H9 (cell line): ENCODE measurements at regions not wholly inside any gene's neighbourhood (a gene's known extent, or its start where the extent isn't known, plus 50 kb on each side); places are given as distances from the start of the nearest gene placed in this dataset.
"Not testable (repeated sequence)": the region's sequence is repeated elsewhere in the genome, so short reads cannot be mapped to it uniquely, and the experiment has no call there.

Experiments used
- DNase-seq: peaks from one replicate; pipeline ENCODE4 v3.0.0-alpha.2; 2017
- H2AFZ ChIP-seq: one replicate; pipeline ENCODE4 v1.6.1; 2013; ENCODE audit warnings: mild to moderate bottlenecking, low read length, control low read depth, moderate library complexity
- H2AK5ac ChIP-seq: 2 replicates; pipeline ENCODE4 v1.6.1; 2013; ENCODE audit warnings: low read length, control low read depth, mixed read lengths; ENCODE audit not compliant: insufficient read length
- H2BK120ac ChIP-seq: one replicate; pipeline ENCODE4 v1.6.1; 2013; ENCODE audit warnings: low read depth, mild to moderate bottlenecking, low read length, control low read depth, inconsistent platforms; ENCODE audit not compliant: poor library complexity, severe bottlenecking
- H2BK12ac ChIP-seq: 2 replicates; pipeline ENCODE4 v1.6.1; 2013; ENCODE audit warnings: low read length, control low read depth, mixed read lengths, low read depth; ENCODE audit not compliant: insufficient read length
- H2BK15ac ChIP-seq: 2 replicates; pipeline ENCODE4 v1.6.1; 2013; ENCODE audit warnings: low read depth, low read length, control low read depth
- H2BK20ac ChIP-seq: one replicate; pipeline ENCODE4 v1.6.1; 2013; ENCODE audit warnings: low read depth, mild to moderate bottlenecking, low read length, control low read depth, inconsistent platforms; ENCODE audit not compliant: poor library complexity, severe bottlenecking
- H2BK5ac ChIP-seq: 2 replicates; pipeline ENCODE4 v1.6.1; 2013; ENCODE audit warnings: low read length, control low read depth, mixed read lengths; ENCODE audit not compliant: insufficient read length
- H3K14ac ChIP-seq: 2 replicates; pipeline ENCODE4 v1.6.1; 2013; ENCODE audit warnings: low read length, control low read depth; ENCODE audit not compliant: insufficient read depth
- H3K18ac ChIP-seq: 2 replicates; pipeline ENCODE4 v1.6.1; 2013; ENCODE audit warnings: low read depth, mild to moderate bottlenecking, mixed read lengths, low read length, control low read depth; ENCODE audit not compliant: insufficient read length
- H3K23ac ChIP-seq: 2 replicates; pipeline ENCODE4 v1.6.1; 2013; ENCODE audit warnings: low read length, control low read depth, mixed read lengths, low read depth; ENCODE audit not compliant: insufficient read length
- H3K23me2 ChIP-seq: 2 replicates; pipeline ENCODE4 v1.6.1; 2013; ENCODE audit warnings: low read depth, mild to moderate bottlenecking, mixed read lengths, low read length, control low read depth; ENCODE audit not compliant: insufficient read length, poor library complexity, severe bottlenecking
- H3K27ac ChIP-seq: 2 replicates; pipeline ENCODE4 v1.5.1; 2013; ENCODE audit warnings: low read length, control low read depth, mixed read lengths, low read depth; ENCODE audit not compliant: insufficient read length
- H3K27me3 ChIP-seq: 2 replicates; pipeline ENCODE4 v1.6.1; 2013; ENCODE audit warnings: low read length, control low read depth, inconsistent platforms; ENCODE audit not compliant: insufficient read depth
- H3K4ac ChIP-seq: 2 replicates; pipeline ENCODE4 v1.6.1; 2013; ENCODE audit warnings: low read depth, mild to moderate bottlenecking, control low read depth, inconsistent platforms, low read length, moderate library complexity
- H3K4me1 ChIP-seq: 2 replicates; pipeline ENCODE4 v1.6.1; 2013; ENCODE audit warnings: low read length, control low read depth, inconsistent platforms; ENCODE audit not compliant: insufficient read depth
- H3K4me2 ChIP-seq: 2 replicates; pipeline ENCODE4 v1.6.1; 2013; ENCODE audit warnings: low read length, control low read depth, mixed read lengths; ENCODE audit not compliant: insufficient read length, insufficient read depth
- H3K56ac ChIP-seq: 2 replicates; pipeline ENCODE4 v1.6.1; 2013; ENCODE audit warnings: low read depth, mild to moderate bottlenecking, mixed read lengths, low read length, control low read depth; ENCODE audit not compliant: insufficient read length
- H3K79me1 ChIP-seq: 2 replicates; pipeline ENCODE4 v1.6.1; 2013; ENCODE audit warnings: low read depth, mild to moderate bottlenecking, moderate library complexity, low read length, control low read depth, inconsistent platforms; ENCODE audit not compliant: insufficient read depth, poor library complexity, severe bottlenecking
- H3K79me2 ChIP-seq: 2 replicates; pipeline ENCODE4 v1.6.1; 2013; ENCODE audit warnings: low read length, control low read depth, inconsistent platforms; ENCODE audit not compliant: insufficient read depth
- H3K9ac ChIP-seq: 2 replicates; pipeline ENCODE4 v1.6.1; 2013; ENCODE audit warnings: low read length, control low read depth, mixed read lengths; ENCODE audit not compliant: insufficient read length; ENCODE audit errors: extremely low read depth
- H3K9me3 ChIP-seq: one replicate; pipeline ENCODE4 v1.6.1; 2013; ENCODE audit warnings: low read depth, low read length, inconsistent platforms; ENCODE audit not compliant: control insufficient read depth
- H3T11ph ChIP-seq: one replicate; pipeline ENCODE4 v1.6.1; 2013; ENCODE audit warnings: mild to moderate bottlenecking, low read length, control low read depth, inconsistent platforms
- H4K20me1 ChIP-seq: one replicate; pipeline ENCODE4 v1.6.1; 2013; ENCODE audit not compliant: control insufficient read depth, insufficient read length, insufficient read depth
- H4K5ac ChIP-seq: 2 replicates; pipeline ENCODE4 v1.6.1; 2013; ENCODE audit warnings: low read depth, mild to moderate bottlenecking, mixed read lengths, low read length, control low read depth; ENCODE audit not compliant: insufficient read length
- H4K8ac ChIP-seq: replicated peaks from 2 replicates; pipeline ENCODE4 v1.6.1; 2013; ENCODE audit warnings: low read length, control low read depth, mixed read lengths, low read depth; ENCODE audit not compliant: insufficient read length
- H4K91ac ChIP-seq: 2 replicates; pipeline ENCODE4 v1.6.1; 2013; ENCODE audit warnings: low read depth, mild to moderate bottlenecking, moderate library complexity, mixed read lengths, low read length, control low read depth; ENCODE audit not compliant: insufficient read length
- H3K27ac Mint-ChIP-seq, 3 experiments: 2 replicates in 2 of 3; 3 replicates in 1 of 3; pipeline ENCODE4 v1.8.0; 2020 to 2021; ENCODE audit warnings: mixed read lengths in 3 of 3, mild to moderate bottlenecking in 1 of 3, moderate library complexity in 1 of 3
- H3K27me3 Mint-ChIP-seq: 2 replicates; pipeline ENCODE4 v1.8.0; 2021; ENCODE audit warnings: low read depth, mild to moderate bottlenecking, moderate library complexity, mixed read lengths
- H3K36me3 Mint-ChIP-seq, 3 experiments: 2 replicates in 2 of 3; 3 replicates in 1 of 3; pipeline ENCODE4 v1.8.0; 2020 to 2021; ENCODE audit warnings: low read depth in 3 of 3, mixed read lengths in 3 of 3; ENCODE audit not compliant: insufficient read depth in 1 of 3
- H3K4me1 Mint-ChIP-seq, 2 experiments: 2 replicates each; pipeline ENCODE4 v1.8.0; 2020; ENCODE audit warnings: mixed read lengths in 2 of 2
- H3K4me3 Mint-ChIP-seq, 2 experiments: 2 replicates in 1 of 2; 3 replicates in 1 of 2; pipeline ENCODE4 v1.8.0; 2020 to 2021; ENCODE audit warnings: mild to moderate bottlenecking in 2 of 2, mixed read lengths in 2 of 2, moderate library complexity in 1 of 2
- H3K9me3 Mint-ChIP-seq, 2 experiments: 2 replicates in 1 of 2; 3 replicates in 1 of 2; pipeline ENCODE4 v1.8.0; 2020; ENCODE audit warnings: mild to moderate bottlenecking in 2 of 2, mixed read lengths in 2 of 2, moderate library complexity in 1 of 2
- WGBS: extraction: QIAGEN DNeasy Blood & Tissue Kit; methylation state at CpG from one replicate; pipeline ENCODE4 v1.1.7; 2013; ENCODE audit warnings: missing lambda C conversion rate, low lambda C conversion rate, mixed read lengths; ENCODE audit not compliant: insufficient read length; ENCODE audit errors: extremely low coverage; 5-methylcytosine and 5-hydroxymethylcytosine counted together
- TF ChIP-seq, protein P1 (sequence below): fragments of 200-600 bp; sonication (generic); conservative IDR thresholded peaks from 3 replicates; pipeline ENCODE4 v1.8.0; 2021; ENCODE audit warnings: antibody characterized with exemption, mild to moderate bottlenecking

DNA sequence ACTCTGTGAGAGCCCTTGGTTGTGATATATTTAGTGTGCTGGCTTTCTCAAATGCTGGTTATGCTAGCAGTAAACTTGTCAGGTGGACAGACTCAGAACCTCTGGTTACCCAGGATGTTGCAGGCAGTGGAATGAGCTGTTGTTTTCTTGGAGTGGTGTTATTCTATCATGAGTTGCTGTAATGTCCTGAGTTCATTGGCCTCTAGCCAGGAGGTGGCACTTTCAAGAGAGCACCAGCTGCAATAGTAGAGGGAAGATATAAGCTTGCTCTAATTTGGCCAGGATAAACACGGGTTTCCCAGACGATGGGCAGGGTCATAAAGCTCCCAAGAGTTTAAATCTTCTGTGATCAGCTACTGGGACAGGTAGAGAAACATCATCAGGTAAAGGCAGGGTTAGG lies 95.0 kb upstream of the UBQLN2 start:
- no peak overlapping the region for H2BK5ac ChIP-seq
- H3K27ac ChIP-seq = no peak overlapping the region
- no peak overlapping the region for H2BK120ac ChIP-seq
- H2BK15ac ChIP-seq = no peak overlapping the region
- H3K27me3 ChIP-seq = no peaks in the 10 kb centered on the region
- H3K4me3 Mint-ChIP-seq = no peak overlapping the region
- no peaks in the 10 kb centered on the region; the same call in 1 of the 2 replicates for H3K4me1 ChIP-seq
- H2BK20ac ChIP-seq = no peak overlapping the region
- no peak overlapping the region for H3T11ph ChIP-seq
- H3K18ac ChIP-seq = no peak overlapping the region
- H2AK5ac ChIP-seq = no peak overlapping the region
- no peak overlapping the region for H2AFZ ChIP-seq
- H3K27me3 Mint-ChIP-seq = peaks cover 3% of the 10 kb centered on the region
- H3K36me3 Mint-ChIP-seq = peaks cover 5 to 7% (median 6%) of the 10 kb centered on the region in 3 experiments; a peak in 3 of 7 replicates
- H3K23me2 ChIP-seq = no peaks in the 10 kb centered on the region
- H3K79me1 ChIP-seq = no peaks in the 10 kb centered on the region
- no peak overlapping the region for H3K14ac ChIP-seq
- H3K23ac ChIP-seq = no peak overlapping the region
- no peak overlapping the region for H3K9ac ChIP-seq
- no peak overlapping the region for H3K56ac ChIP-seq
- H4K20me1 ChIP-seq = no peaks in the 10 kb centered on the region
- no peak overlapping the region for H2BK12ac ChIP-seq
- peaks cover 81 to 96% of the 10 kb centered on the region in 2 experiments for H3K9me3 Mint-ChIP-seq
- no peak overlapping the region for H3K27ac Mint-ChIP-seq
- no peak for DNase-seq
- peaks cover 0 to 9% of the 10 kb centered on the region in 2 experiments; a peak in 2 of 4 replicates for H3K4me1 Mint-ChIP-seq
- TF ChIP-seq, protein P1, sequence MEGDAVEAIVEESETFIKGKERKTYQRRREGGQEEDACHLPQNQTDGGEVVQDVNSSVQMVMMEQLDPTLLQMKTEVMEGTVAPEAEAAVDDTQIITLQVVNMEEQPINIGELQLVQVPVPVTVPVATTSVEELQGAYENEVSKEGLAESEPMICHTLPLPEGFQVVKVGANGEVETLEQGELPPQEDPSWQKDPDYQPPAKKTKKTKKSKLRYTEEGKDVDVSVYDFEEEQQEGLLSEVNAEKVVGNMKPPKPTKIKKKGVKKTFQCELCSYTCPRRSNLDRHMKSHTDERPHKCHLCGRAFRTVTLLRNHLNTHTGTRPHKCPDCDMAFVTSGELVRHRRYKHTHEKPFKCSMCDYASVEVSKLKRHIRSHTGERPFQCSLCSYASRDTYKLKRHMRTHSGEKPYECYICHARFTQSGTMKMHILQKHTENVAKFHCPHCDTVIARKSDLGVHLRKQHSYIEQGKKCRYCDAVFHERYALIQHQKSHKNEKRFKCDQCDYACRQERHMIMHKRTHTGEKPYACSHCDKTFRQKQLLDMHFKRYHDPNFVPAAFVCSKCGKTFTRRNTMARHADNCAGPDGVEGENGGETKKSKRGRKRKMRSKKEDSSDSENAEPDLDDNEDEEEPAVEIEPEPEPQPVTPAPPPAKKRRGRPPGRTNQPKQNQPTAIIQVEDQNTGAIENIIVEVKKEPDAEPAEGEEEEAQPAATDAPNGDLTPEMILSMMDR = no peak
- H4K8ac ChIP-seq = no peak overlapping the region
- H3K4me2 ChIP-seq = no peak overlapping the region
- no peak overlapping the region for H4K5ac ChIP-seq
- H3K4ac ChIP-seq = no peak overlapping the region
- no CpG with 5 or more reads among the region's 2 CpGs for WGBS
- H3K9me3 ChIP-seq = peaks cover 28% of the 10 kb centered on the region
- no peak overlapping the region for H4K91ac ChIP-seq
- no peaks in the 10 kb centered on the region for H3K79me2 ChIP-seq

DNA sequence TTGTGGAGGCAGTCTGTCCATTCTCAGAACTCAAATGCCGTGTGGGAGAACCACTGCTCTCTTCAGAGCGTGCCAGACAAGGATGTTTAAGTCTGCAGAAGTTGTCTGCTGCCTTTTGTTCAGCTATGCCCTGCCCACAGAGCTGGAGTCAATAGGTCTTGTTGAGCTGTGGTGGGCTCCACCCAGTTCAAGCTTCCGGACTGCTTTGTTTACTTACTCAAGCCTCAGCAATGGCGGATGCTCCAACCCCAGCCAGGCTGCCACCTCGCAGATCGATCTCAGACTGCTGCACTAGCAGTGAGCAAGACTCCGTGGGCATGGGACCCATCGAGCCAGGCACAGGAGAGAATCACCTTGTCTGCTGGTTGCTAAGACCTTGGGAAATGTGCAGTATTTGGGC lies 68.5 kb upstream of the UBQLN2 start:
- not testable (repeated sequence) for H3K4ac ChIP-seq, H3K36me3 Mint-ChIP-seq, H3K4me1 ChIP-seq, H3K4me3 Mint-ChIP-seq, H4K91ac ChIP-seq, H4K20me1 ChIP-seq, H2BK12ac ChIP-seq, H2AK5ac ChIP-seq, H3K9ac ChIP-seq, H3K27ac ChIP-seq, H4K5ac ChIP-seq, H3K4me2 ChIP-seq, DNase-seq, H2BK120ac ChIP-seq, H2BK5ac ChIP-seq, H3K23me2 ChIP-seq, H3T11ph ChIP-seq, H3K14ac ChIP-seq, H2BK20ac ChIP-seq, H2AFZ ChIP-seq, H3K23ac ChIP-seq, H3K27ac Mint-ChIP-seq, H3K79me2 ChIP-seq, H4K8ac ChIP-seq, H3K79me1 ChIP-seq, H3K56ac ChIP-seq, H3K4me1 Mint-ChIP-seq, H3K18ac ChIP-seq, H2BK15ac ChIP-seq, H3K27me3 ChIP-seq, H3K27me3 Mint-ChIP-seq
- H3K9me3 ChIP-seq = peaks cover 26% of the 10 kb centered on the region
- no CpG with 5 or more reads among the region's 8 CpGs for WGBS
- H3K9me3 Mint-ChIP-seq = peaks cover 67 to 94% of the 10 kb centered on the region in 2 experiments
